ENCODE measurements at regions not wholly inside any gene's neighbourhood (a gene's known extent, or its start where the extent isn't known, plus 50 kb on each side); places are given as distances from the start of the nearest gene placed in this dataset.

DNA sequence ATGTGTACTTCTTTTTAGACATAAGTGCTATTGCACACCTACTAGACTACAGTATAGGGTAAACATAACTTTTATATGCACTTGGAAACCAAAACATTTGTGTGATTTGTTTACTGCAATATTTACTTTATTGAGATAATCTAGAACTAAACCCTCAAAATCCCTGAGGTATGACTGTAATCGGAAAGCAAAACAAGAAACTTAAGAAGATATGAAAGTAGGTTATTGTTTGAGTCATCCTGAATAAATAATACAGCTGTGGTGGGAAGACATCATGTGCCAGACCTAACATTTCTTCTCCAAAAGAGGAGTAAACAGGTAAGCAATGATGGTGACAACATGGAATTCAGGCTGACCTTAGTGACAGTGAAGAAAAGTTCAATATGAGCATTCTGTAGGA, 765.5 kb downstream of the OTOL1 start:
- TF ChIP-seq JUND (IDR thresholded peaks at IDR 0.05) (no peak), EP300 (IDR thresholded peaks at IDR 0.05; ENCODE audit: borderline replicate concordance in 1 of 2, low read depth in 1 of 2, low read length in 1 of 2) (no peak), RAD21 (IDR thresholded peaks at IDR 0.05; ENCODE audit: low read length) (no peak), GATA2 (CRISPR knock-in tag; IDR thresholded peaks at IDR 0.05) (no peak), GABPA (IDR thresholded peaks at IDR 0.05; ENCODE audit: low read depth) (no peak), RFX5 (IDR thresholded peaks at IDR 0.05; ENCODE audit: low read length) (no peak), NFIC (IDR thresholded peaks at IDR 0.05; ENCODE audit: borderline replicate concordance) (no peak), SIN3A (IDR thresholded peaks at IDR 0.05; ENCODE audit: borderline replicate concordance, low read depth, low read length) (no peak)
- TF ChIP-seq, protein P1, sequence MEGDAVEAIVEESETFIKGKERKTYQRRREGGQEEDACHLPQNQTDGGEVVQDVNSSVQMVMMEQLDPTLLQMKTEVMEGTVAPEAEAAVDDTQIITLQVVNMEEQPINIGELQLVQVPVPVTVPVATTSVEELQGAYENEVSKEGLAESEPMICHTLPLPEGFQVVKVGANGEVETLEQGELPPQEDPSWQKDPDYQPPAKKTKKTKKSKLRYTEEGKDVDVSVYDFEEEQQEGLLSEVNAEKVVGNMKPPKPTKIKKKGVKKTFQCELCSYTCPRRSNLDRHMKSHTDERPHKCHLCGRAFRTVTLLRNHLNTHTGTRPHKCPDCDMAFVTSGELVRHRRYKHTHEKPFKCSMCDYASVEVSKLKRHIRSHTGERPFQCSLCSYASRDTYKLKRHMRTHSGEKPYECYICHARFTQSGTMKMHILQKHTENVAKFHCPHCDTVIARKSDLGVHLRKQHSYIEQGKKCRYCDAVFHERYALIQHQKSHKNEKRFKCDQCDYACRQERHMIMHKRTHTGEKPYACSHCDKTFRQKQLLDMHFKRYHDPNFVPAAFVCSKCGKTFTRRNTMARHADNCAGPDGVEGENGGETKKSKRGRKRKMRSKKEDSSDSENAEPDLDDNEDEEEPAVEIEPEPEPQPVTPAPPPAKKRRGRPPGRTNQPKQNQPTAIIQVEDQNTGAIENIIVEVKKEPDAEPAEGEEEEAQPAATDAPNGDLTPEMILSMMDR (IDR thresholded peaks at IDR 0.05): no peak
- TF ChIP-seq, protein P2, sequence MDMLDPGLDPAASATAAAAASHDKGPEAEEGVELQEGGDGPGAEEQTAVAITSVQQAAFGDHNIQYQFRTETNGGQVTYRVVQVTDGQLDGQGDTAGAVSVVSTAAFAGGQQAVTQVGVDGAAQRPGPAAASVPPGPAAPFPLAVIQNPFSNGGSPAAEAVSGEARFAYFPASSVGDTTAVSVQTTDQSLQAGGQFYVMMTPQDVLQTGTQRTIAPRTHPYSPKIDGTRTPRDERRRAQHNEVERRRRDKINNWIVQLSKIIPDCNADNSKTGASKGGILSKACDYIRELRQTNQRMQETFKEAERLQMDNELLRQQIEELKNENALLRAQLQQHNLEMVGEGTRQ (IDR thresholded peaks at IDR 0.05; ENCODE audit: borderline replicate concordance, low read depth, low read length): no peak
- TF ChIP-seq, protein P3, sequence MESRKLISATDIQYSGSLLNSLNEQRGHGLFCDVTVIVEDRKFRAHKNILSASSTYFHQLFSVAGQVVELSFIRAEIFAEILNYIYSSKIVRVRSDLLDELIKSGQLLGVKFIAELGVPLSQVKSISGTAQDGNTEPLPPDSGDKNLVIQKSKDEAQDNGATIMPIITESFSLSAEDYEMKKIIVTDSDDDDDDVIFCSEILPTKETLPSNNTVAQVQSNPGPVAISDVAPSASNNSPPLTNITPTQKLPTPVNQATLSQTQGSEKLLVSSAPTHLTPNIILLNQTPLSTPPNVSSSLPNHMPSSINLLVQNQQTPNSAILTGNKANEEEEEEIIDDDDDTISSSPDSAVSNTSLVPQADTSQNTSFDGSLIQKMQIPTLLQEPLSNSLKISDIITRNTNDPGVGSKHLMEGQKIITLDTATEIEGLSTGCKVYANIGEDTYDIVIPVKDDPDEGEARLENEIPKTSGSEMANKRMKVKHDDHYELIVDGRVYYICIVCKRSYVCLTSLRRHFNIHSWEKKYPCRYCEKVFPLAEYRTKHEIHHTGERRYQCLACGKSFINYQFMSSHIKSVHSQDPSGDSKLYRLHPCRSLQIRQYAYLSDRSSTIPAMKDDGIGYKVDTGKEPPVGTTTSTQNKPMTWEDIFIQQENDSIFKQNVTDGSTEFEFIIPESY (IDR thresholded peaks at IDR 0.05; ENCODE audit: borderline replicate concordance, low read depth): no peak
- TF ChIP-seq, protein P4, sequence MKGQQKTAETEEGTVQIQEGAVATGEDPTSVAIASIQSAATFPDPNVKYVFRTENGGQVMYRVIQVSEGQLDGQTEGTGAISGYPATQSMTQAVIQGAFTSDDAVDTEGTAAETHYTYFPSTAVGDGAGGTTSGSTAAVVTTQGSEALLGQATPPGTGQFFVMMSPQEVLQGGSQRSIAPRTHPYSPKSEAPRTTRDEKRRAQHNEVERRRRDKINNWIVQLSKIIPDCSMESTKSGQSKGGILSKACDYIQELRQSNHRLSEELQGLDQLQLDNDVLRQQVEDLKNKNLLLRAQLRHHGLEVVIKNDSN (IDR thresholded peaks at IDR 0.05; ENCODE audit: borderline replicate concordance, low read depth): no peak
- TF ChIP-seq, protein P5, sequence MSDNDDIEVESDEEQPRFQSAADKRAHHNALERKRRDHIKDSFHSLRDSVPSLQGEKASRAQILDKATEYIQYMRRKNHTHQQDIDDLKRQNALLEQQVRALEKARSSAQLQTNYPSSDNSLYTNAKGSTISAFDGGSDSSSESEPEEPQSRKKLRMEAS (IDR thresholded peaks at IDR 0.05; ENCODE audit: low read depth): no peak
